NCI-H2107 treated with DMSO at 0.1 percent for 48 hours (cell line): ENCODE measurements at regions not wholly inside any gene's neighbourhood (a gene's known extent, or its start where the extent isn't known, plus 50 kb on each side); places are given as distances from the start of the nearest gene placed in this dataset.

ENCODE experiments used
- DNase-seq: peaks from one replicate; lab custom pipeline; 2025; ENCODE audit not compliant: unreplicated experiment; lab: John Stamatoyannopoulos, UW

- no peak for DNase-seq
Observed at GRCh38 chr12:18966954-18967353, 162.6 kb upstream of the PLEKHA5 start.

DNA sequence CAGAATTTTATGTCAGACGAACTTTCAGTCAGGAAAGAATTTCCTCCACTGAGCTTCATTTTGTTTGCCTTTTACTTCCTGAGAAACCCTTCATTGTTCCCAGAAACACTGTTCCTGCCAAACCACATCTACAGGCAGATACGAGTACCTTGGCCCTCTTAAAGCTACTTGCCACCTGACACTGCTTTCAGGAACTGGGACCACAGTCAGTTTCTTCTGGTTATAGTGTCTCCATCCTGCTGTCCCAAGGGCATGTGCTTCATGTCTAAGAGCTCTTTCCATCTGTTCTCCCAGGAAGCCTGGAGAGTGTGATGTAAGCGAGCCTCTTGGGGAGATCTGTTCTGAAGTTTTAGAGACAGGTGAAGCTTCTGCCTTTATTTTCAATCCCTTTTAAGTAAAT is 161.7 kb upstream of the PLEKHA5 start:
- peak; percentile 38 for DNase-seq

GRCh38 chr12:18969512-18969911 is 160.0 kb upstream of the PLEKHA5 start:
- DNase-seq, result no peak

GRCh38 chr12:18970603-18971002 is 158.9 kb upstream of the PLEKHA5 start:
- no peak for DNase-seq

DNA sequence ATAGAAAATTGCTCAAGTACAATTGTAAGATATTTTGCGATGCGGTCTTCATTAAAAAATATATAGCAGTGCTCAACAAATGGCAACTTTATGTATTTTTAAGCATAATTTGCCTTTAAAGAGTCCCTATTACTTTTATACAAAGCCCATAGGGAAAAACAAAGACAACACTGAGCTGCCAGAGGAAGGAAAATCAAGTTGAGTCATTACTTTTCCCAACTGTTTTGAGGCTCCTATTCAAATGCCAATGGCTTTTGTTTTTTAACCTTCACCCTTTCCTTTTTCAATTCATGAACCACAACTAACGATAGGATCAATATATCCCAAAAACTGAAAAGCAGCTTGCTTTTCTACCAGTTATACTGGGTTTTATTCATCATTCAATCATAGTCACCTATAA is 157.6 kb upstream of the PLEKHA5 start:
- no peak for DNase-seq

DNA sequence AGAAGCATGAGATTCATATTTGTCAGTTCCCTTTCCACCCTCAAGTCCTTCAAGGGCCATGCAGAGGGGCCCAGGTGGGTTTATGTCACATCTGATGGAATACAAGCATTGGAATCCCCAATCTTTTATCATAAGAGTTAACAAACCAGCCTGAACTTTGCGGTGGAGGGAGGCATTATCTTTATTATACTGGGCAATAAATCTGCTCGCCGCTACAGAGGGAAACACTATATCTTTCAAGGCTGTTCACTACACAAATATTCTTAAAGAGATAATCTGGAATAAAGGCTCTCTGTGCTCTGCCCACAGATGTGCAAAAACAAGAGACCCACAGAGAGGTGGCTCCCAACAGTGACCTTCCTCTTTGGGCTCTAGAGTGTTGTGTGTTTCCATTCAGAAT is 153.6 kb upstream of the PLEKHA5 start:
- DNase-seq, result no peak

- DNase-seq, result no peak
Observed at GRCh38 chr12:18979401-18980126, 150.0 kb upstream of the PLEKHA5 start.

GRCh38 chr12:18981732-18982131 is 147.8 kb upstream of the PLEKHA5 start:
- no peak for DNase-seq

GRCh38 chr12:18982226-18982949 is 147.1 kb upstream of the PLEKHA5 start:
- no peak for DNase-seq

GRCh38 chr12:18983854-18984253 is 145.7 kb upstream of the PLEKHA5 start:
- no peak for DNase-seq

DNA sequence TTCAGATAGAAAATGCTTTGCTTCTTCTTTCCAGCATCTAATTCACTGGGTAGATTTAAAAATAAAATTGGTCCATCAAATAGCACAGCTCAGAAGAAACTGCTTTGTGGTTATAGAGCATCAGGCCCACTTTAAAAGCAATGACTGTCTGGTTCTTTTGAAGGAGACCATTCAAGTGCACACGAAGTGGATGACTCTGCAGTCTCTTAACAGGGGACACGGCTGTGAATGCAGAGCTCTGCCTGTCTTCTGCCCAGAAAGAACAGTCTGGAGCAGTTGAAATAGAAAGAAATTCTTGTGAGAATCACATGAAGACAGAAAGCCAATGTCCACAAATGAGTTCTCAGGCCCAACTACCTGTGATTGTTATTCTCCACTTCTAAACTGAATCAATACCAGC is 138.7 kb upstream of the PLEKHA5 start:
- DNase-seq, result no peak

GRCh38 chr12:18992336-18992735 is 137.2 kb upstream of the PLEKHA5 start:
- peak; percentile 58 for DNase-seq

DNA sequence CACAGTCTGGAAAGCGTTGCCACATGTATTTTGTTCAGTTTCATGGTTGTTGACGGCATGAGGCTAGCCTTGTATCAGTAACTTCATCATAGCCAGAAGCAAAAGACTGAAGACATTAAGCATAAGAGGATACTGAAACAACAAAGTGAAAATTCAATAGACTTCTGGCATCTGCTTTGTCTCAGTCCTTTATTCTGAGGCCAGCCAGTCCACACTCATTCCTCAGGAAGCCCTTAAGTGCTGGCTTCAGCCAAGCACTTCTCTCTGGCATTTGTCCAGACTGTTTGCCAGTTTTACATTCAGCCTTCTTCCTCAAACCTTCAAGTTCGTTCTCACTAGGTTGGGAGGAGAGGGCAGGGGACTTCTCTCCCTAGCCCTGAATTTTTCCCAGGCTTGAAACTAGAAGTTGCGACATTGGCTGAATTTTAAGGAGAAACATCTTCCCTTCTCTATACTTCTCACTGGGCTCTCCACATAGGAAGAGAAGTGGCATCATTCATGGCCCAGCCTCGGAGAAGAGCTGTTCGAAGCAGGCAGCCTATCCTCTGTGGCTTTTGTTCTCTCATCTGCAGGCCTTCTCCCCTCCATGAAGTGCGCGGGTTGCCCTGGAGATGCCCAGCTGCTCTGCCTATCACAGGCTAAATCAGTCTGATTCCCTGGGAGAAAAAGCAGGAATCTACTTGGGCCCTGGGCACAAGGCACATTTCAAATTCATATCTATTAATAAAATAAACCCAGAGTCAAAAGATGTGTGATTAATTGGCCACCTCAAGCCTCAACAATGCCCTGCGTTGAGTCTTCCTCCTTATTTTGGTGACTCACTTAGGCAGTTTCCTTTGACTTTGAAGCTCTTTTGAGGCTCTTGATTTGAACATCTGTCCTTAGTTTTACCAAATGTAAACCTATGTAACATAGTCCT is 130.9 kb upstream of the PLEKHA5 start:
- DNase-seq, result no peak

GRCh38 chr12:19000836-19001235 is 128.7 kb upstream of the PLEKHA5 start:
- DNase-seq, result no peak

GRCh38 chr12:19002216-19002615 is 127.3 kb upstream of the PLEKHA5 start:
- no peak for DNase-seq

- no peak for DNase-seq
Observed at GRCh38 chr12:19003141-19003540, 126.4 kb upstream of the PLEKHA5 start.

- DNase-seq, result no peak
Observed at GRCh38 chr12:19003987-19004619, 125.4 kb upstream of the PLEKHA5 start.

DNA sequence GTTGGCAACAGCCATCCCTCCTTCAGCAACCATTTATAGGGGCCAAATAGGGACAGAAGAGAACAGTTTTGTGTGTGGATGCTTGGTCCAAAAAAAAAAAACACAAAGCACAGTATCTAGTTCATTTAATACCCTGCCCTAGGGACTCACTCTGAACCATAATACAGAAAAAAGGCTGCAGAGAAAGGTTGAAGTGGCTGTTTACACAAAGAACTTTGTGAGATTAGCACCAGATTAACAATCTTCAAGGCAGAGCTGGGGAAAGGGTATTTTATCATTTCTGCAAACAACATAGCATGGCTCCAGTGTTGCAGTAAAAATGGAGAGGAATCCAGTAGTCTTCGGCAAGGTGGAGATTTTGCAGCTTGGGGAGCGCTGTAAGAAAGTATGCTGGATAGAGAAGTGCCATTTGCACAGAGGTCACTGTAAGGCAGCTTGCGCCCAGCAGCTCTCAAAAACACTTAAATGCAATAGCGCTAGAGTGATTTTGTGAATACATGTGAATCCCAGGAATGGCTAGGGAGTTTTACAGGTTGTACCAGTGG is 124.2 kb upstream of the PLEKHA5 start:
- no peak for DNase-seq

DNA sequence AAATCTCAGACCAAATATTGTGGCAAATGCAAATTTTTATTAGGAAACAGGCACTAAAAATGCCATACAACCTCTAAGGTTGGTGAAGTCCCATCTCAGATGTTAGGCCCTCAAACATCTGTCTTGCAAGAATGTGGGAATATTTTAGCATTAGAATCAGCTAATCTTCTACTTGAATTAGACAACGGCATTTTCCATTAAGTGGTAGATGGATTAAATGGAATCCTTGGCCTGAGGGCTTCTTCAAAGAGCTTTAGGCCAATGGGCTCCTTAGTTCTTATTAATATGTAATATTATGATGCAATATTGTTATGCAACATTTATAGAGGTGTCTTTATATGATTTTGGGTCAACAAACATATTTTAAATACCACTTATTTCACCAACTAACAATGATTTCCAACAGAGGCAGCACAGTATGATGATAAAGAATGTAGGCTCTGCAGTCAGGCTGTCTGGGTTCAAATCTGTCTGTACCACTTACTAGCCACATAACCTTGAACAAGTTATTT is 122.9 kb upstream of the PLEKHA5 start:
- no peak for DNase-seq

DNA sequence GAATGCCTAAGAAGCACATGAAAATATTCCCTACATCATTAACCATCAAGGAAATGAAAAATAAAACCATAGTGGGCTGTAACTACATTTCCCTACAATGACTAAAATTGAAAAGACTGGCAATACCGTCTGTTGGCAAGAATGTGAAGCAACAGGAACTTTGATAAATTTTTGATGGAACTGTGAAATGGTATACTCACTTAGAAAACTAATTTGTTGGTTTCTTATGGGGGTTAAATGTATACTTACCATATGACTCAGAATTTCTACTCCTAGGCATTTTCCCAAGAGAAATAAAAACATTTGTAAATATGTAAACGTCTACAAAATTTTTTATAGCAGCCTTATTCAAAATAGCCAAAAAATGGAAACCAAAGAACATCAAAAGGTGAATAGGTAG is 121.4 kb upstream of the PLEKHA5 start:
- no peak for DNase-seq

GRCh38 chr12:19010087-19010486 is 119.4 kb upstream of the PLEKHA5 start:
- DNase-seq, result no peak
